ENCODE measurements at regions not wholly inside any gene's neighbourhood (a gene's known extent, or its start where the extent isn't known, plus 50 kb on each side); places are given as distances from the start of the nearest gene placed in this dataset.

GRCh38 chr12:25322351-25322750 lies 71.6 kb upstream of the KRAS start:
- TF ChIP-seq CTCF (IDR thresholded peaks at IDR 0.05; ENCODE audit: insufficient read depth, low read length, poor library complexity, severe bottlenecking) = no peak
- no peak for DNase-seq (ENCODE audit: low read depth)
- no peak overlapping the region for H3K4me3 ChIP-seq (ENCODE audit: low read depth, low read length)
- no peaks in the 10 kb centered on the region for H3K27me3 ChIP-seq (ENCODE audit: control insufficient read depth, insufficient read depth, low read length)
- H3K36me3 ChIP-seq (ENCODE audit: control insufficient read depth, insufficient read depth, low read length) = no peaks in the 10 kb centered on the region

- no peak for TF ChIP-seq CTCF (IDR thresholded peaks at IDR 0.05; ENCODE audit: insufficient read depth, low read length, poor library complexity, severe bottlenecking)
- Histone ChIP-seq H3K4me3 (ENCODE audit: low read depth, low read length) (no peak overlapping the region), H3K27me3 (ENCODE audit: control insufficient read depth, insufficient read depth, low read length) (no peaks in the 10 kb centered on the region), H3K36me3 (ENCODE audit: control insufficient read depth, insufficient read depth, low read length) (no peaks in the 10 kb centered on the region)
- DNase-seq (ENCODE audit: low read depth) = no peak
Measured at GRCh38 chr12:25321772-25322171, 71.0 kb upstream of the KRAS start.

- Histone ChIP-seq H3K4me3 (ENCODE audit: low read depth, low read length) (no peak overlapping the region), H3K27me3 (ENCODE audit: control insufficient read depth, insufficient read depth, low read length) (no peaks in the 10 kb centered on the region), H3K36me3 (ENCODE audit: control insufficient read depth, insufficient read depth, low read length) (no peaks in the 10 kb centered on the region)
- no peak for DNase-seq (ENCODE audit: low read depth)
- no peak for TF ChIP-seq CTCF (IDR thresholded peaks at IDR 0.05; ENCODE audit: insufficient read depth, low read length, poor library complexity, severe bottlenecking)
Measured at GRCh38 chr12:25320123-25321006, 69.6 kb upstream of the KRAS start.

GRCh38 chr12:25319233-25319984 lies 68.7 kb upstream of the KRAS start:
- Histone ChIP-seq H3K4me3 (ENCODE audit: low read depth, low read length) (no peak overlapping the region), H3K36me3 (ENCODE audit: control insufficient read depth, insufficient read depth, low read length) (no peaks in the 10 kb centered on the region), H3K27me3 (ENCODE audit: control insufficient read depth, insufficient read depth, low read length) (no peaks in the 10 kb centered on the region)
- no peak for TF ChIP-seq CTCF (IDR thresholded peaks at IDR 0.05; ENCODE audit: insufficient read depth, low read length, poor library complexity, severe bottlenecking)
- no peak for DNase-seq (ENCODE audit: low read depth)

GRCh38 chr12:25317553-25317952 lies 66.8 kb upstream of the KRAS start:
- no peak for TF ChIP-seq CTCF (IDR thresholded peaks at IDR 0.05; ENCODE audit: insufficient read depth, low read length, poor library complexity, severe bottlenecking)
- no peaks in the 10 kb centered on the region for H3K36me3 ChIP-seq (ENCODE audit: control insufficient read depth, insufficient read depth, low read length)
- no peak for DNase-seq (ENCODE audit: low read depth)
- no peaks in the 10 kb centered on the region for H3K27me3 ChIP-seq (ENCODE audit: control insufficient read depth, insufficient read depth, low read length)
- no peak overlapping the region for H3K4me3 ChIP-seq (ENCODE audit: low read depth, low read length)

All from kidney epithelial cell (primary cell).